Dendritic cell treated with granulocyte-macrophage colony-stimulating factor and Interleukin-4, amounts not matched to agents 40 ng/mL and 50 ng/mL, for 4 days (primary cell): ENCODE measurements at regions not wholly inside any gene's neighbourhood (a gene's known extent, or its start where the extent isn't known, plus 50 kb on each side); places are given as distances from the start of the nearest gene placed in this dataset.

Source experiments
- H3K27ac Mint-ChIP-seq: one replicate; pipeline ENCODE4 v1.8.0; 2022; ENCODE audit warnings: mild to moderate bottlenecking, mixed read lengths
- H3K27me3 Mint-ChIP-seq: one replicate; pipeline ENCODE4 v1.8.0; 2022; ENCODE audit warnings: mild to moderate bottlenecking, mixed read lengths
- H3K36me3 Mint-ChIP-seq: one replicate; pipeline ENCODE4 v1.8.0; 2022; ENCODE audit warnings: low read depth, mixed read lengths
- H3K4me1 Mint-ChIP-seq: one replicate; pipeline ENCODE4 v1.8.0; 2022; ENCODE audit warnings: low read depth, mixed read lengths
- H3K4me3 Mint-ChIP-seq: one replicate; pipeline ENCODE4 v1.8.0; 2022; ENCODE audit warnings: mild to moderate bottlenecking, moderate library complexity, mixed read lengths
- H3K9me3 Mint-ChIP-seq: one replicate; pipeline ENCODE4 v1.8.0; 2022; ENCODE audit warnings: mixed read lengths
- intact Hi-C: fragments of 100-400 bp; cut with micrococcal nuclease; formaldehyde crosslinking; loops from one replicate; pipeline ENCODE4 v1.15.0; 2022

DNA sequence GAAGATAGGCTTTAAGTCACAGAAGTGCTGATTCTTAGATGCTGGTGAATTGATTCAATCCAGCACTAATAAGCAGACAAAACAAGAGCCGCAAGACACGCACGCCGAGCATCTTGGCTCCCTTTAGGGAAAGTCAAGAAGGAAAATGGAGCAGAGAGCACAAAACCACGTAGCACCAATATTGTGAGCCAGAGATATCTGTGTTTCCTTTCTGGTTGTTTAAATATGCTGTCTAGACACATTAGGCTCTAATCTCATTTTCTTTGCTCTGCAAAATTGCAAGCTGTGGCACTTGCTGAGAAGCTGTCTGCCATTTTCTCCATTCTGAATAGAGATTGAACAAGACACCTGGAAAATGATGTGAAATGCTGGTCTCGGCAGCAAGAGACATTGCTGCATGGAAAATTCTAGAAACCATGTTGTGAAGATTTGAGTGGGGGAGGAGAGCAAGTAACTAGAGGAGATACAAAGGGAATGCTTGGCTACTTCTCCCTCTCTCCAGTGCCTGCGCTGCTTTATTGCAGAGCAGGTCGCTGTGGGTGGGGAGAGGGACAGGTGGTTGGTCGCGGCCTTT is 336.3 kb downstream of the MED10 start:
- no peak overlapping the region for H3K27ac Mint-ChIP-seq
- intact Hi-C loops = no loop called here
- no peaks in the 10 kb centered on the region for H3K27me3 Mint-ChIP-seq
- no peaks in the 10 kb centered on the region for H3K4me1 Mint-ChIP-seq
- no peak overlapping the region for H3K4me3 Mint-ChIP-seq
- H3K9me3 Mint-ChIP-seq = no peaks in the 10 kb centered on the region
- H3K36me3 Mint-ChIP-seq = no peaks in the 10 kb centered on the region

GRCh38 chr5:6039111-6039510 is 339.2 kb downstream of the MED10 start:
- no peaks in the 10 kb centered on the region for H3K4me1 Mint-ChIP-seq
- H3K27me3 Mint-ChIP-seq = no peaks in the 10 kb centered on the region
- H3K36me3 Mint-ChIP-seq = no peaks in the 10 kb centered on the region
- intact Hi-C loops = no loop called here
- no peak overlapping the region for H3K27ac Mint-ChIP-seq
- no peaks in the 10 kb centered on the region for H3K9me3 Mint-ChIP-seq
- H3K4me3 Mint-ChIP-seq = no peak overlapping the region

- Mint-ChIP-seq H3K27ac (no peak overlapping the region), H3K4me1 (no peaks in the 10 kb centered on the region), H3K36me3 (no peaks in the 10 kb centered on the region), H3K9me3 (peaks cover 11% of the 10 kb centered on the region), H3K4me3 (no peak overlapping the region), H3K27me3 (no peaks in the 10 kb centered on the region)
- intact Hi-C loops = no loop called here
Measured at GRCh38 chr5:6036006-6036405, 342.3 kb downstream of the MED10 start.

DNA sequence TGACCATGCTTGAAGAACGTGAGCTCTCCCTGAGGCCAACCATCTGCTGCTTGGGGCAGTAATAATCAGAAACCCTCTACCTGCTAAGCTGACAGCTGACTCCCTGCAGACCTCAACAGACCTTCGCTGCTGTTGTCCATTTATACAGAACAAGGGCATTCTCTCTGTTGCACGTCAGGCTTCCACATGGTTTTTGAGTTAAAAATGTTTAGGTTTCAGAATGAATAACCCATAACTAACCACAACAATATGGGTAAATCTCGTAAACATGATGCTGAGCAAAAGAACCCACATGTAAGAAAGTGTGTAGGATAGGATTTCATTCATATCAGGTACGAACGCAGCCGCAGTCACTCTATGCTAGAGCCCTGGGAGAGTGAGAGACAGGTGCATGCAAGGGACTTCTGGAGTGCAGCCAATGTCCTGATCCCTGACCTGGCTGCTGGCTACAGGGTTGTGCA is 348.5 kb downstream of the MED10 start:
- H3K4me1 Mint-ChIP-seq = no peaks in the 10 kb centered on the region
- no peak overlapping the region for H3K4me3 Mint-ChIP-seq
- H3K36me3 Mint-ChIP-seq = no peaks in the 10 kb centered on the region
- intact Hi-C loops = no loop called here
- H3K27me3 Mint-ChIP-seq = no peaks in the 10 kb centered on the region
- peaks cover 11% of the 10 kb centered on the region for H3K9me3 Mint-ChIP-seq
- no peak overlapping the region for H3K27ac Mint-ChIP-seq

DNA sequence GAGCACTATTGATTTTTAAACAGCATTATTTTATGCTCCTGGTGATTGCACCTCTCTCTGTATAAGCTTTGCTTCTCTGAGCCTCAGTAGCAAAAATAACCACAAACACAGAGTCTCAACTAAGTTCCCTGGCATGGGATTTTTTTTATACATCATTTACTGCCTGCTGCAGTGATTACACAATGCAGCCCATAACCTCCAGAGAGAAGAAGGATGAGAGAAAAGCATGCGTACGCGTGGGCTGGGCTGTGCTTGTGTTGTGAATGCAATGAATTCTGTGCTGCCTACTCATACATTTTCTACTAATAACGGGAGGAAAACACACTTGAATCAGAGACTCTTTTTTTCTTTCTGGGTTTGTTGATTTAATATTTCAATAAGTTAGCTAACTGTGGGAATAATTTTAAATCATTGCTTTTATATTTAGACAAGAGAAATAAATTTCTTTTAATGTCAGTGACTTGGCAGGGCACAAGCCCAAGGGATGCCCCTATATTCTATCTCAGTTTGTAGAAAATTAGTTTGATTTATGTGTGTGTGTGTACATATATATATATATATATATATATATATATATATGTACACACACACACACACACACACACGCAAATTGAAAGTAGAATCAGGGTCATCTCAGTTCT is 351.5 kb downstream of the MED10 start:
- no peak overlapping the region for H3K4me3 Mint-ChIP-seq
- no peaks in the 10 kb centered on the region for H3K4me1 Mint-ChIP-seq
- H3K36me3 Mint-ChIP-seq = no peaks in the 10 kb centered on the region
- H3K9me3 Mint-ChIP-seq = peaks cover 8% of the 10 kb centered on the region
- no peaks in the 10 kb centered on the region for H3K27me3 Mint-ChIP-seq
- intact Hi-C loops = no loop called here
- no peak overlapping the region for H3K27ac Mint-ChIP-seq

GRCh38 chr5:6019612-6020011 is 358.7 kb downstream of the MED10 start:
- Mint-ChIP-seq H3K4me1 (no peaks in the 10 kb centered on the region), H3K4me3 (no peak overlapping the region), H3K27me3 (no peaks in the 10 kb centered on the region), H3K36me3 (no peaks in the 10 kb centered on the region), H3K9me3 (no peaks in the 10 kb centered on the region), H3K27ac (no peak overlapping the region)
- intact Hi-C loops = no loop called here

- intact Hi-C loops = no loop called here
- Mint-ChIP-seq H3K36me3 (no peaks in the 10 kb centered on the region), H3K27ac (no peak overlapping the region), H3K27me3 (no peaks in the 10 kb centered on the region), H3K4me1 (no peaks in the 10 kb centered on the region), H3K4me3 (no peak overlapping the region), H3K9me3 (no peaks in the 10 kb centered on the region)
Measured at GRCh38 chr5:6013506-6013905, 364.8 kb downstream of the MED10 start.

GRCh38 chr5:6011199-6011598 is 367.1 kb downstream of the MED10 start:
- Mint-ChIP-seq H3K27ac (no peak overlapping the region), H3K9me3 (no peaks in the 10 kb centered on the region), H3K36me3 (no peaks in the 10 kb centered on the region), H3K4me3 (no peak overlapping the region), H3K27me3 (no peaks in the 10 kb centered on the region), H3K4me1 (no peaks in the 10 kb centered on the region)
- intact Hi-C loops = no loop called here

GRCh38 chr5:6006838-6007314 is 371.5 kb downstream of the MED10 start:
- intact Hi-C loops = no loop called here
- Mint-ChIP-seq H3K27ac (no peak overlapping the region), H3K36me3 (no peaks in the 10 kb centered on the region), H3K27me3 (no peaks in the 10 kb centered on the region), H3K4me1 (no peaks in the 10 kb centered on the region), H3K4me3 (no peak overlapping the region), H3K9me3 (no peaks in the 10 kb centered on the region)

DNA sequence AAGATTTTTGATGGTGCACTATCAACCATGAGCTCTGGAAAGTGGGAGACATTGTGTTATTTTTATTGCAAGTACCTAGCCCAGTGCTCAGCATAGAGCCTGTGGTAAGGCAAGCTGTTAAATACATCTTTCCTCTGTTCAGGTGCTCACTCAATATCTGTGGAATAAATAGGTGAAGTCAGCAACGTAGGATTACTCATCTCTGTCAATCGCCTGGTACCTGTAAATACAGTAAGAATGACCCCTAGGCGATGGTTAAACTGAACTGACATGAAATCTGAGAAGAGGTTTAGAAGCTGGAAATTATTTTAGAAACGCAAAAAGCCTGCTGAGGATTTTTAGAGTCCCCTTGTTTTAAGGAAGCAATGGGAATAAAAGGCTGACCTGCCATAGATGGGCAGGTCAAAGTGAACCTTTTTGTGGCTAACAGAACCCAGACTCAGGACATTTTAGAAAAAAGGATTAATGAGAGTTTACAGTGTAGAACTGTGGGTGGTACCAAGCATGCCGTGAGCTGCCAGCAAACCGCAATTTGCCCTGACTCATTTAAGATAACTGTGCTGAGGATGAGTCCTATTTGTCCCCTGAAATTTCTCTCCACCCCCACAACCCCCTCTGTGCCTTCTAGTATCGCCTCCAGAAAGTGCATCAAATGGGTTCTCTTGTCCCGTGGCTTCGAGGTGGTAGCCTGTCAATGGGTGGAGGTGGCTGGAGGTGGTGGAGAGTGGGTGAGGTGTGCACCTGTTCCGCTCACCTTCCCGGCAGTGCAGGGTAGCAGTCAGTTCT is 375.1 kb downstream of the MED10 start:
- Mint-ChIP-seq H3K4me3 (no peak overlapping the region), H3K27ac (no peak overlapping the region), H3K27me3 (no peaks in the 10 kb centered on the region), H3K9me3 (peaks cover 12% of the 10 kb centered on the region), H3K4me1 (no peaks in the 10 kb centered on the region), H3K36me3 (no peaks in the 10 kb centered on the region)
- intact Hi-C loops = no loop called here

- Mint-ChIP-seq H3K9me3 (peaks cover 32% of the 10 kb centered on the region), H3K27me3 (no peaks in the 10 kb centered on the region), H3K4me1 (no peaks in the 10 kb centered on the region), H3K27ac (no peak overlapping the region), H3K36me3 (no peaks in the 10 kb centered on the region), H3K4me3 (no peak overlapping the region)
- intact Hi-C loops = no loop called here
Measured at GRCh38 chr5:6000867-6001266, 377.5 kb downstream of the MED10 start.

DNA sequence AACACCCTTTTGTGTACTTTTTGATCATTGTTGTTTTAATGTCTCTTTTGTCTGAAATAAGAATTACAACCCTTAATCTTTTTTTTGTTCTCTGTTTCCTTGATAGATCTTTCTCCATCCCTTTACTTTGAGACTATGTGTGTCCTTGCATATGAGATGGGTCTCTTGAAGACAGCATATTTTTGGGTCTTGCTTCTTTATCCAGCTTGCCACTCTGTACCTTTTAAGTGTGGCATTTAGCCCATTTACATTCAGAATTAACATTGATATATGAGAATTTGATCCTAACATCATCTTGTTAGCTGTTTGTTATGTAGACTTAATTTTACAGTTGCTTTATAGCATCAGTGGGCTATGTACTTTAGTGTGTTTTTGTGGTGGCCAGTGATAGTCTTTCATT is 382.5 kb downstream of the MED10 start:
- intact Hi-C loops = no loop called here
- no peaks in the 10 kb centered on the region for H3K36me3 Mint-ChIP-seq
- peaks cover 77% of the 10 kb centered on the region for H3K9me3 Mint-ChIP-seq
- H3K4me3 Mint-ChIP-seq = no peak overlapping the region
- no peak overlapping the region for H3K27ac Mint-ChIP-seq
- no peaks in the 10 kb centered on the region for H3K27me3 Mint-ChIP-seq
- no peaks in the 10 kb centered on the region for H3K4me1 Mint-ChIP-seq

- no peak overlapping the region for H3K4me3 Mint-ChIP-seq
- no peaks in the 10 kb centered on the region for H3K36me3 Mint-ChIP-seq
- H3K27me3 Mint-ChIP-seq = no peaks in the 10 kb centered on the region
- peaks cover 7% of the 10 kb centered on the region for H3K9me3 Mint-ChIP-seq
- H3K4me1 Mint-ChIP-seq = no peaks in the 10 kb centered on the region
- H3K27ac Mint-ChIP-seq = no peak overlapping the region
- intact Hi-C loops = no loop called here
Measured at GRCh38 chr5:5986492-5987178, 391.7 kb downstream of the MED10 start.

GRCh38 chr5:5985332-5985731 is 393.0 kb downstream of the MED10 start:
- H3K4me3 Mint-ChIP-seq = no peak overlapping the region
- no peaks in the 10 kb centered on the region for H3K9me3 Mint-ChIP-seq
- H3K36me3 Mint-ChIP-seq = no peaks in the 10 kb centered on the region
- H3K27ac Mint-ChIP-seq = no peak overlapping the region
- no peaks in the 10 kb centered on the region for H3K27me3 Mint-ChIP-seq
- intact Hi-C loops = no loop called here
- no peaks in the 10 kb centered on the region for H3K4me1 Mint-ChIP-seq
